ENCODE measurements at regions not wholly inside any gene's neighbourhood (a gene's known extent, or its start where the extent isn't known, plus 50 kb on each side); places are given as distances from the start of the nearest gene placed in this dataset.

DNA sequence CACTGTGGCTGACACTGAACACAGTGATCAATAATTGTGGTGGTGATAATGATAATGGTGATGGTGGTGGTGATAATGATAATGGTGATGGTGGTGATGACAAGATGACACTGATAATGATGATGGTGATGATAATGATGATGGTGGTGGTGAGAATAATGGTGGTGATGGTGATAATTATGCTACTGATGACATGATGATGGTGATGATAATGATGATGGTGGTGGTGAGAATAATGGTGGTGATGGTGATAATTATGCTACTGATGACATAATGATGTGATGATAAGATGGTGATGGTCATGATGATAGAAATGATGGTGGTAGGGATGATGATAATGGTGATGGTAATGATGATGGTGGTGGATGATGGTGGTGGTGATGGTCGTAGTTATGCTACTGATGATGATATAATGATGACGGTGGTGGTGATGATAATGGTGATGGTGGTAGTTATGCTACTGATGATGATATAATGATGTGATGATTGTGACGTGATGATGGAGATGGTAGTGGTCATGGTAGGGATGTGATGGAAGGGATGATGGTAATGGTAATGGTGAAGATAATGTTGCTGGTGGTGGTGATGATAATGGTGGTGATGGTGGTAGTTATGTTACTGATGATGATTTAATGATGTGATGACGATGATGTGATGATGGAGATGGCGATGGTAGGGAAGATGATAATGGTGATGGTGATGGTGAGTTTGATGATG is 356.5 kb upstream of the CDH4 start:
- no peak for ATAC-seq
- no peak overlapping the region for H3K4me3 ChIP-seq
- H3K4me1 ChIP-seq (ENCODE audit: low read depth) = no peaks in the 10 kb centered on the region
- no peak for DNase-seq
- TF ChIP-seq, protein P1, sequence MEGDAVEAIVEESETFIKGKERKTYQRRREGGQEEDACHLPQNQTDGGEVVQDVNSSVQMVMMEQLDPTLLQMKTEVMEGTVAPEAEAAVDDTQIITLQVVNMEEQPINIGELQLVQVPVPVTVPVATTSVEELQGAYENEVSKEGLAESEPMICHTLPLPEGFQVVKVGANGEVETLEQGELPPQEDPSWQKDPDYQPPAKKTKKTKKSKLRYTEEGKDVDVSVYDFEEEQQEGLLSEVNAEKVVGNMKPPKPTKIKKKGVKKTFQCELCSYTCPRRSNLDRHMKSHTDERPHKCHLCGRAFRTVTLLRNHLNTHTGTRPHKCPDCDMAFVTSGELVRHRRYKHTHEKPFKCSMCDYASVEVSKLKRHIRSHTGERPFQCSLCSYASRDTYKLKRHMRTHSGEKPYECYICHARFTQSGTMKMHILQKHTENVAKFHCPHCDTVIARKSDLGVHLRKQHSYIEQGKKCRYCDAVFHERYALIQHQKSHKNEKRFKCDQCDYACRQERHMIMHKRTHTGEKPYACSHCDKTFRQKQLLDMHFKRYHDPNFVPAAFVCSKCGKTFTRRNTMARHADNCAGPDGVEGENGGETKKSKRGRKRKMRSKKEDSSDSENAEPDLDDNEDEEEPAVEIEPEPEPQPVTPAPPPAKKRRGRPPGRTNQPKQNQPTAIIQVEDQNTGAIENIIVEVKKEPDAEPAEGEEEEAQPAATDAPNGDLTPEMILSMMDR (IDR thresholded peaks at IDR 0.05) = no peak
- intact Hi-C loops (cut with DNase I, micrococcal nuclease) = no loop called here
- peaks cover 6% of the 10 kb centered on the region for H3K9me3 ChIP-seq
- no peaks in the 10 kb centered on the region for H3K36me3 ChIP-seq (ENCODE audit: low read depth)

DNA sequence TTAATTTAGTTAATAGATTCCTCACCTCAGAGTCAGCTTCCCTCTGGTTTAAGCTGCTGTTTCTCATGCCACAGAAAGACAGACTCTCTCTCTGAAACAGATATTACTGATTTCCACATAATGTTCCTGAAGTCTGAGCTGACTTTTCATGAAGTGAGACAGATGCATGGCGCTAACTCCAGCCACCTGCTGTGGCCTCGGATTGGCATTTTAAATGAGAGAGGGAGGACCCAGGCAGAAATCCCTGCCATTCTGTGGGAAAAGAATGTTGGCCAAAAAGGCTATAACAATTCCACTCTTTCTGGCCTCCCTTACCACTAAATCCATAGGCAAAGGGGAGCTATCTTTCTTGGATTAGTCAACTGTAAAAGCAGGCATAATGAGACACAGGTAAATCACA is 354.1 kb upstream of the CDH4 start:
- Histone ChIP-seq H3K9me3 (peaks cover 11% of the 10 kb centered on the region), H3K36me3 (ENCODE audit: low read depth) (no peaks in the 10 kb centered on the region), H3K4me1 (ENCODE audit: low read depth) (no peaks in the 10 kb centered on the region), H3K4me3 (no peak overlapping the region)
- intact Hi-C loops (cut with DNase I, micrococcal nuclease) = no loop called here
- TF ChIP-seq, protein P1 (IDR thresholded peaks at IDR 0.05) = no peak
- ATAC-seq (no peak), DNase-seq (no peak)

DNA sequence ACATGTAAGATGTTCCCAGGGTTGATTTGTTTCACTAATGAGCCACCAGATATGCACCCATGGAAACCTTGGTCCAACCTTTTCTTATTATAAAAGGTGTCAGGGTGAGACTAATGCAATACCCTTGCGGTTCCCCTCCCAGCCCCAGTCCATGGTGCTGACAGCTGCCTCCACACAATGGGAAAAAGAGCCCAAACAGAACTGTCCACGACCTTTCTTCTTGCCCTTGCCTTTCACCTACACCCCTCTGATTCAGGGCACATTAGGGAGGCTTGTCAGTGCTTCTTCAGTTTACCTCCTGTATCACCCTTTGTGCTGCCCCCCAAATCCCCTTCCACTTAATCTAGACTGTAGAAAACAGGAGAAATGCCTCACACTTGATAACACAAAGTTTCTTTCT is 352.7 kb upstream of the CDH4 start:
- Histone ChIP-seq H3K4me3 (no peak overlapping the region), H3K36me3 (ENCODE audit: low read depth) (no peaks in the 10 kb centered on the region), H3K9me3 (peaks cover 8% of the 10 kb centered on the region), H3K4me1 (ENCODE audit: low read depth) (no peaks in the 10 kb centered on the region)
- TF ChIP-seq, protein P1 (IDR thresholded peaks at IDR 0.05) = no peak
- ATAC-seq (no peak), DNase-seq (no peak)
- intact Hi-C loops (cut with DNase I, micrococcal nuclease) = no loop called here

DNA sequence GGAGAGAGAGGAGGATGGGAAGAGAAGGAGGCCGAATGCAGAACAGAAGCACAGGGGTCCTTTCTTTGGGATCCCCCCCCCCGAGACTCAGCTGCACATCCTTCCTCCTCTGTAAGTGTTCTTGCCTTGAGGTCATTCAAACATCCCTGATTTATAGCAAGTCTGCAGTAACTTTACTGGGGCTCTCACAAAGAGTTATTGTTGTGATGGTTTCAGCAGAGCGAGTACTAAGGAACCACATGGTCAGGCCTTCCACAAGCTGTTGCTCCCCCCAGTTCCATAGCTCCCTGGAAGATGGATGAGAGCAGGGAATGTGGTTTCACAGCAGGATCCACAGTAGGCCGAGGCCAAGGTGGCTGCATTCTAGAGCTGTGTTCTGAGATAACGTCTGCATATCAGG is 351.4 kb upstream of the CDH4 start:
- TF ChIP-seq, protein P1 (IDR thresholded peaks at IDR 0.05) = no peak
- ATAC-seq (no peak), DNase-seq (no peak)
- intact Hi-C loops (cut with DNase I, micrococcal nuclease) = no loop called here
- Histone ChIP-seq H3K4me3 (no peak overlapping the region), H3K4me1 (ENCODE audit: low read depth) (no peaks in the 10 kb centered on the region), H3K36me3 (ENCODE audit: low read depth) (no peaks in the 10 kb centered on the region), H3K9me3 (peaks cover 8% of the 10 kb centered on the region)

DNA sequence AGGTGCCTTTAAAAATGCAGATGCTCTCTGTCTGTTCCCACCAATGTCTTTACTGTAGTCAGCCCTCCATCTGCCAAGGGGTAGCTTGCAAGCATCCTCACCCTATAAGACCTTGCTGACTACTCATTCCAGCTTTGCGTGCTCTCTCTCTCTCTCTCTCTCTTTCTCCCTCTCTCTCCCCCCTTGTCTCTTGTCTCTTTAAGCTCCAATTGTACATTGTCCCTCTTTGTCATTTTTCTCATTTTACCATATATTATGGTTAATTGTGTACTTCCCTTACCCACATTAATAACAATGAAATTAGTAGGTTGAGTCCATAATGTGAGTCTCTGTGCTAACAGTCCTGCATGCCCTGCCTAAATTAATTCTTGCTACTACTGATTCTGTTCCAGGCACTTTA is 350.2 kb upstream of the CDH4 start:
- Histone ChIP-seq H3K36me3 (ENCODE audit: low read depth) (no peaks in the 10 kb centered on the region), H3K4me1 (ENCODE audit: low read depth) (no peaks in the 10 kb centered on the region), H3K9me3 (peaks cover 8% of the 10 kb centered on the region), H3K4me3 (no peak overlapping the region)
- ATAC-seq (no peak), DNase-seq (no peak)
- TF ChIP-seq, protein P1 (IDR thresholded peaks at IDR 0.05) = no peak
- intact Hi-C loops (cut with DNase I, micrococcal nuclease) = no loop called here
